ENCODE measurements at regions not wholly inside any gene's neighbourhood (a gene's known extent, or its start where the extent isn't known, plus 50 kb on each side); places are given as distances from the start of the nearest gene placed in this dataset.

DNA sequence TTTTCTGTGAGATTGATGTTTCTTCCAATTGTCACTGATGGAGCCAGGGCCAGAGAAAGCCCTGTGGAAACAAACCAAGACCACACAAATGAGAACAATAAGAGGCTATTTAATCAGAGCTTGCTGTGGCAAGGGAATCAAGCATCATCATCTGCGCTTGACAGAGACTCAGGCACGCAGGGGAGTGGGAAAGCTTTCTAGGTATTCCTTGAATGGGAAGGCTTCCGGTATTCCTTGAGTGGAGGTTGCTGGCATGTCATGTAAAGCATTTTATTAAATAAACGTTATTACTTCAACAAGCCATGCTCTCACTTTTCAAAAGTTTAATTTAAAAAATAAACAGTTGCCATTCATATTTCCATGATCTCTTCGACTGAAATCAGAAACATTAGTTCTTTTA lies 194.6 kb upstream of the SYT4 start:
- no peak for TF ChIP-seq POLR2A (IDR thresholded peaks at IDR 0.05; ENCODE audit: low read depth, low read length)
- TF ChIP-seq POLR2AphosphoS5 (IDR thresholded peaks at IDR 0.05; ENCODE audit: low read depth, low read length): no peak
